GM18909 (cell line): ENCODE measurements at regions not wholly inside any gene's neighbourhood (a gene's known extent, or its start where the extent isn't known, plus 50 kb on each side); places are given as distances from the start of the nearest gene placed in this dataset.

Source experiments
- ATAC-seq: cut with Tn5 transposase; IDR thresholded peaks from one replicate; pipeline ENCODE4 v1.9.1; 2021; ENCODE audit warnings: mild to moderate bottlenecking; ENCODE audit not compliant: unreplicated experiment, poor library complexity

DNA sequence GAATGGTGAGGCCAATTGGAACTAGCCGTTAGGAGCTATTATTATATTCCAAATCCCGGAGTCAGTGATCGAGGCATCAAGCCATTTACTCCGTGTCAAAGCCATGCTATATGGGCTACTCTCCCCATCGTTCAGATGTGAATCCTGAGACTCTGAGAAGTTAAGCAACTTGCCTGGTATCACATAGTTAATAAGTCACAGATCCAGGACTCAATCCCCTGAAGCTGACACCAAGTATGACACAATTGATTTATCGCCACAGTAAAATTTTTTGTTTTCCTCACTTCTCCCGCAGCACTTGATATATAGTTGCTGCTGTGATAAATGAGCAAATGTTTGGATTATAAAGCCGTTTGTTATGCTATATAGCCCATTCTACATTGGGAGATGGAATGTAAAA is 50.8 kb upstream of the TSHZ2 start:
- ATAC-seq, result no peak

GRCh38 chr20:52918311-52918710 is 53.8 kb upstream of the TSHZ2 start:
- no peak for ATAC-seq

GRCh38 chr20:52915564-52915963 is 56.6 kb upstream of the TSHZ2 start:
- ATAC-seq, result no peak

DNA sequence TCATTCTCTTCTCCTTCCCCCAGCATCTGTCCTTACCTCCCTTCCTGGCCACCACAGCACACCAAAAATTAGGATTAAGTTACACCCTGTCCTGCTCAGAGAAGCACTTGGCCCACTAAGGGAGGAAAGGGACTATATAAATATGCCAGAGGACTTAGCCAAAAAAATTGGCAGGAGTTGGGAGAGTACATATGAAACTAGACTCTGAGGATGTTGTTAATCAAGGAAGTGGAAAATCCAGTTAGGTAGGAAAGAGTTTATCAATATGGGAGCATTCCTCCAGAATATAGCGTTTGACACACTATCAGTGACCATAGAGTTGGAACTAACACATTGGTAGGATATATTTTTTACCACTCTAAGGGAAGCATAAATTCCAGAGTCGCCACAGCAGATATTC is 57.3 kb upstream of the TSHZ2 start:
- ATAC-seq, result no peak

DNA sequence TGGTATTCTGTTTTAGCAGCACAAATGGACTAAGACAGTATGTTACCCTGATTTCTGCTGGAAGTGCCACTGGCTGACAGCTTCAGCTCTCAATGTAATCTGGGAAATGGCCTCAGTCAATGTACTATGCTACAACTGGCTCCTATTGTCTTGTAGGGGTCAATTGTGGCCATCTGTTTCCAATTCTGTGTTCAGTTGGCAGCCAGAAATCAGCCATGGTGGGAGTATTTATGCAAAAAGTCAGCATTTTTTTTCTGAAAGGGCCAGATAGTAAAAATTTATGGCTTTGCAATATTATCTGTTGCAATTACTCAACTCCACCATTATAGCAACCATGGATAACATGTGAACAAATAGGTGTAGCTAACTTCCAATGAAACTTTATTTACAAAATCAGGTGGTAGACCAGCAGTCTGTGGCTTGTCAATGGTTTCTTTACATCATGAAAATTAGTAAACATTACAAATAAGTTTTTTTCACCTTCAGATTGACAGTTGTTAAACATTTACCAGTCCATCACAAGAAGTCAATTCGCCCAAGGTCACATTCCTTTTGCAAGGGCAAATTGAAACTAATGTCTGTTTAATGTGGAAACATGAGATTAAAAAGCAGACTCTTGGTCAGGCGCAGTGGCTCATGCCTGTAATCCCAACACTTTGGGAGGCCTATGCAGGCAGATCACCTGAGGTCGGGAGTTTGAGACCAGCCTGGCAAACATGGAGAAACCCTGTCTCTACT is 58.3 kb upstream of the TSHZ2 start:
- ATAC-seq, result no peak

GRCh38 chr20:52905241-52905994 is 66.7 kb upstream of the TSHZ2 start:
- no peak for ATAC-seq

DNA sequence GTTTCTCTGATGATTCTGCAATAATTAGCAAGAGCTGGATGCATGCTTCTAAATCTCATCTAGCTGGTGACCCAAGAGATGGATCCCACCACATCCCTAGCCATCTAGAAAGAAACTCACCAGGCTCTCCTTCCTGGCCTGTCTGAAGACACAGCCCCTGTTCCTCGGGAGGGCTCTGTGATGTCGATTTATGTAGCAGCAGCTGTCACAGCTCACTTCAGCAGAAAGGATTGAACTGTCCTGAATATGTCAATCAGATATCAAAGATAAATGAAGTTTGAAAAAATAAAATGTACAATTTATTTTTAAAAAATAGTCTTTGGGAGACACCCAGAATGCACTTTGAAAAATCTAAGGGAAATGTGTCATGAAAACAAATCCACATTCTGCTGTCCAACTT is 67.3 kb upstream of the TSHZ2 start:
- no peak for ATAC-seq

GRCh38 chr20:52899041-52899608 is 73.0 kb upstream of the TSHZ2 start:
- ATAC-seq, result no peak

GRCh38 chr20:52896348-52896747 is 75.8 kb upstream of the TSHZ2 start:
- no peak for ATAC-seq

GRCh38 chr20:52895701-52896100 is 76.5 kb upstream of the TSHZ2 start:
- ATAC-seq, result no peak

- no peak for ATAC-seq
Measured at GRCh38 chr20:52895235-52895634, 76.9 kb upstream of the TSHZ2 start.

GRCh38 chr20:52893498-52893897 is 78.7 kb upstream of the TSHZ2 start:
- ATAC-seq, result no peak

DNA sequence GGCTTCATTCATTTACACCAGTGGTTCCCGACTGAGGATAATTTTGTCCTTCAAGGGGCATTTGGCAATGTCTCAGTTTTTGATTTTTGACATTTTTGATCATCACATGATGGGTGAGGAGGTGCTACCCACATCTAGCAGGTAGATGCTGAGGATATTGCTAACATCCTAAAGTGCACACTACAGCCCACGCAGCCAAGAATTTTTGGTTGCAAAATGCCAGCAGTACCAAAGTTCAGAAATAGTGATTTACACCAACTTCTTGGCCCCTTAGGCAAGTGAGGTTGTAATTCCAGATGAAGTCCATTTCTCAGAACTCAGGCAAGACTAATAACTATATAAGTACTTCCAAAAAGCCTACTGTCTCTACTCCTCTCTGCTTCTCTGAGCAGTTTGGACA is 80.1 kb upstream of the TSHZ2 start:
- ATAC-seq, result no peak

GRCh38 chr20:52890130-52890529 is 82.0 kb upstream of the TSHZ2 start:
- ATAC-seq, result no peak

GRCh38 chr20:52889225-52889624 is 82.9 kb upstream of the TSHZ2 start:
- ATAC-seq, result no peak

DNA sequence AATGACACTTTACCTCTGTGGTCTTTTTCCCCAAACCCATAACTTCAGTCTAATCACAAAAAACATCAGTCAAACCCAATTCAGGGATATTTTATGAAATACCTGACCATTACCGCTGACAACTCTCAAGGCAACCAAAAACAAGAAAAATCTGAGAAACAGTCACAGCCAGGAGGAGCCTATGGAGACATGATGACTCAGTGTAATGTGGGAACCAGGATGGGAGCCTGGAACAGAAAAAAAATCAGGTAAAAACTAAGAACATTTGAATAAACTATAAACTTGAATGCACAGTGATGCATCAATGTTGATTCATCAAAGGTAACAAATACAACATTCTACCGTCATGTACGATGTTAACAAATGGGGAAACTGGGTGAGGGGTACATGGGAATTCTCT is 84.1 kb upstream of the TSHZ2 start:
- no peak for ATAC-seq

DNA sequence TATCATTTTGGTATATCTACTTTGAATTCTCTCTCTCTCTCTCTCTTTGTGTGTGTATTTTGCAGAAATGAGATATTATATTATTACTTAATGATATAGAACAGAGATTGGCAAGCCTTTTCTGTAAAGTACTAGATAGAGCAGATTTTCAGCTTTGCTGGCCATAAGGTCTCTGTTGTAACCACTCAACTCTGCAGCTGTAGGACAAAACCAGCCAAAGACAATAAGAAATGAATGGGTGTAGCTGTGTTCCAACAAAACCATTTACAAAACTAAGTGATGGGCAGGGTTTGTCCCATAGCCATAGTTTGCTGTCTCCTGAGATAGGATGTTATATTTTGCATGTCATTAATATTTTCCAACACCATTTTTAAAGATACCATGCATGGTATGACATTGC is 91.2 kb upstream of the TSHZ2 start:
- no peak for ATAC-seq

DNA sequence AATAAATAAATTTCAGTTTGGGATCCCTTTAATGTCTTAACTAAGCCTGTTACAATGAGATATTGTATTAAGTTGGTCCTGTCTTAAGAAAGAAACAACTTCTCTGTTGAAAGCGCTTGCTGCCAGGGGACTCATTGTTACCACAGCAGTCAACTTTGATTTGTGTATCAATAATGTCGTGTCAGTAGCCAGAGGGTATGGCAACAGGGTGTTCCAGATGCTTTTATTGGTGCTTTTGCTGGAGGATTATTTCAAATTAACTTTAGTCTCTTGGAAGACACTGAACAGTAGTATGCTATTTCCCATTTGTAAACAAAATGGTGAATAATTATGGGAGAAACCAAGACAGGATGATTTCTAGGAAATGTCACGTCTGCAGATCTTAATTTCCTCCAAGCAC is 91.9 kb upstream of the TSHZ2 start:
- ATAC-seq, result no peak

DNA sequence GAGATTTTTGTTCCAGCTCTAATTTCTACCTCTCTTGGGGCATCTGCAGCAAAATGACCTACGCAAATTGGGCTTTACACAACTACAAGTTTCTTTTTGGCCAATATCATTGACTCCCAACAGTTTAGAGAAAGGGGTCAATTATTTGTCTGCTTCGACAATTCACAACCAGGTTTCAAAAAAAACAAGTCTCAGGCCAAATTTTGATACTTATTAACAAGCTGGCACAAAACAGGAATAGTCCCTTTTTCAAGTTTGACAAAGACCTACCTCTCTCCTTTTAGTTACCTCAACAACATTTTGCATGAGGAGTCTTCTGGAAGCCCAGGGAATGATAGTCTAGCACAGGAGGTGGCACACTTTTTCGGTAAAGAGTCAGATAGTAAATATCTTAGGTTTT is 97.9 kb upstream of the TSHZ2 start:
- no peak for ATAC-seq

DNA sequence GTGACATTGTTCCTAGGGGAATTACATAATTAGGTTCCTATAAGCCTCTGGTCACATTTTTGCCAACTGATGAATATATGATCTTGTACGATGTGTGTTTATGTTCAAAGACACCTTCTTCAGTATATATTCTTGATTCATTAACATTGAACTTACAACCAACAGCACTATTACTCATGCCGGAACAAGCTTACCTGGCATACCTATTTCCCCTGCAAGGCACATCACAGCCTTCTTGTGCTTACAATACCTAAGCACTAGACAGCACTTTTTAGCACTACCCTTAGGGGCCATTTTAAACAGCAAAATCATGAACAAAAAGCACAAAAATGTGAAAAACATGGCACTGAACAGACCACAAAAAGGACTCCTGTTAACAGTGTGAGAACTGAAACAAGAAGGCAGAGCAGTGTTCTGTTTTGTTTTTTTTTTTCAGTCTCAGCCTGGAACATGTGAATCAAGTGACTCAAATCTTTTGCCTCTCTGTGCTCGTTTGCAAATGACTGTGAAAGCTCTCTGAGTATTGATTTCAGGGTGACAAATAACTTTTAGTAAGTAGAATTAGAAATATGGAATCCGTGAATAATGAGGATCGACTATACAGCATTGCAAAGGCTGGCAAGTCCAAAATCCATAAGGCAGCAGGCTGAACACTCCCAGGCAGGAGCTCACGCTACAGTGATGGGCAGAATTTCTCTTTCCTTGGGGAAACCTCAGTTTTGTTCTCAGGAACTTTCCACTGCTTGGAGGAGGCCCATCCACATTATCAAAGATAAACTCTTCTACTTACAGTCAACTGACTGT is 102.3 kb upstream of the TSHZ2 start:
- no peak for ATAC-seq

DNA sequence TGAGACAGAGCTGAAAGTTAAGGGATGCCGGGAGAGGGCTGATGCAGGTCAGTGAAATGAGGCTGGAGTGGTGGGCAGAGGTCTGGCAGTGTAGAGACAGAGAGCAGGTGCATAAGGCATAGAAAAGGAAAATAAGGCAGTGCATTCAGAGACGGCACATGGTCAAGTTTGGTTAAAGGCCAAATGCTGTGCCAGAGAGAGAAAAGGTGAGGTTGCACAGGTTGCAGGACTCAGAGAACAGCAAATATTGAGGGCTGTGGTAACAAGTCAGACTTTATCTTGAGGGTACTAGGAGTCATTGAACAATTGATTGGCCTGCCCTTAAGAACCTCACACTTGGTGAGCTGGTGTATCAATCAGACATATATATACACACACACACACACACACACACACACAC is 102.9 kb upstream of the TSHZ2 start:
- no peak for ATAC-seq
